ENCODE measurements at regions not wholly inside any gene's neighbourhood (a gene's known extent, or its start where the extent isn't known, plus 50 kb on each side); places are given as distances from the start of the nearest gene placed in this dataset.

DNA sequence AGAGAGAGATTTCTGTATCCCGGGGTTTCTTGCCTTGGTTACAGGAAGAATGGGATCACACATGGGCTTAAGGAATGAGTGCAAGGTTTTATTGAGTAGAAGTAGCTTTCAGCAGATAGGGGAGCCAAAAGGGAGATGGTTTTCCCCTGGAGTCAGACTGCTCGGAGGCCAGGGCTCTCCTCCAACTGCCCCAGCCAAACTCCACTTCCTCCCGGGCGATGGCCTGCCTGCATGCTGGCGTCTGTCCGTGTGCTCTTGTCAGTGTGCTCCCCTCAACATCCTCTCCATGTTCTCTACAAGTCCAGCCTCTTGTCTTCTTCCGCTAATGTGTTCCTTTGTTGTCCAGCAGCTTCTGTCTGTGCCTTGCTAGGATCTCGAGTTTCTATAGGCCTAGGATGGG, 421.3 kb upstream of the ADGRL2 start:
- H3K4me2 ChIP-seq (ENCODE audit: low read length), result no peak overlapping the region
- no peaks in the 10 kb centered on the region for H4K20me1 ChIP-seq (ENCODE audit: insufficient read depth, low read length)
- no peaks in the 10 kb centered on the region for H3K4me1 ChIP-seq (ENCODE audit: insufficient read depth, low read length, severe bottlenecking)
- H3K9me2 ChIP-seq (ENCODE audit: low read depth, low read length), result no peaks in the 10 kb centered on the region
- no peak overlapping the region for H3K4me3 ChIP-seq (ENCODE audit: low read depth, low read length, poor library complexity, severe bottlenecking)
- H3K9ac ChIP-seq (ENCODE audit: low read length), result no peak overlapping the region
- no peak for TF ChIP-seq EZH2 (IDR thresholded peaks at IDR 0.05; ENCODE audit: borderline replicate concordance, low read length)
- TF ChIP-seq, protein P1, sequence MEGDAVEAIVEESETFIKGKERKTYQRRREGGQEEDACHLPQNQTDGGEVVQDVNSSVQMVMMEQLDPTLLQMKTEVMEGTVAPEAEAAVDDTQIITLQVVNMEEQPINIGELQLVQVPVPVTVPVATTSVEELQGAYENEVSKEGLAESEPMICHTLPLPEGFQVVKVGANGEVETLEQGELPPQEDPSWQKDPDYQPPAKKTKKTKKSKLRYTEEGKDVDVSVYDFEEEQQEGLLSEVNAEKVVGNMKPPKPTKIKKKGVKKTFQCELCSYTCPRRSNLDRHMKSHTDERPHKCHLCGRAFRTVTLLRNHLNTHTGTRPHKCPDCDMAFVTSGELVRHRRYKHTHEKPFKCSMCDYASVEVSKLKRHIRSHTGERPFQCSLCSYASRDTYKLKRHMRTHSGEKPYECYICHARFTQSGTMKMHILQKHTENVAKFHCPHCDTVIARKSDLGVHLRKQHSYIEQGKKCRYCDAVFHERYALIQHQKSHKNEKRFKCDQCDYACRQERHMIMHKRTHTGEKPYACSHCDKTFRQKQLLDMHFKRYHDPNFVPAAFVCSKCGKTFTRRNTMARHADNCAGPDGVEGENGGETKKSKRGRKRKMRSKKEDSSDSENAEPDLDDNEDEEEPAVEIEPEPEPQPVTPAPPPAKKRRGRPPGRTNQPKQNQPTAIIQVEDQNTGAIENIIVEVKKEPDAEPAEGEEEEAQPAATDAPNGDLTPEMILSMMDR (IDR thresholded peaks at IDR 0.05; ENCODE audit: low read length), result no peak
- no peak overlapping the region for H3K27ac ChIP-seq (ENCODE audit: low read depth, low read length, poor library complexity, severe bottlenecking)
- H3K79me2 ChIP-seq (ENCODE audit: insufficient read depth, low read length), result no peaks in the 10 kb centered on the region
- no peaks in the 10 kb centered on the region for H3F3A ChIP-seq (ENCODE audit: insufficient read depth, low read length)
- H3K9me3 ChIP-seq (ENCODE audit: low read length), result no peaks in the 10 kb centered on the region
- no peaks in the 10 kb centered on the region for H3K36me3 ChIP-seq (ENCODE audit: insufficient read depth, low read length)
- no peaks in the 10 kb centered on the region for H3K27me3 ChIP-seq (ENCODE audit: insufficient read depth, low read length)
- no peak overlapping the region for H2AFZ ChIP-seq (ENCODE audit: low read length)

DNA sequence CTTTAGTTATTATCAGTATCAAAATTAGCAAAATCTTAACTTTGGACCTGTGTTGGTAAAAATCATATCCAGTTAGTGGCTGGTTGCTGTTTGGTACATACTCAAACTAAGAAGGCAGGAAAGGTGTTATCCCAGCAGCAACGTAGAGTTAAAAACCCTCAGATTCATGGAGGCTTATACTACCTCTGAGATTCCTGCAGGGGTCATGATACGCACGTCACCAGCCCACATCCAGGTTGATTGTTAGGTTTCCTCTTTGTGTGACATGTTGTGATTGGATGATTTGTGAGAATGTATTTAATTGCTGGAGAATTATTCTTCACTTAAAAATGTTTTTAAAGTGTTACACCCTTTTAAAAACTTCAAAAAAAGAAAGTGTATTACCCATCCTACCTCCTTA, 423.3 kb upstream of the ADGRL2 start:
- Histone ChIP-seq H3K9ac (ENCODE audit: low read length) (no peak overlapping the region), H3K27me3 (ENCODE audit: insufficient read depth, low read length) (no peaks in the 10 kb centered on the region), H4K20me1 (ENCODE audit: insufficient read depth, low read length) (no peaks in the 10 kb centered on the region), H3K4me1 (ENCODE audit: insufficient read depth, low read length, severe bottlenecking) (no peaks in the 10 kb centered on the region), H3K9me2 (ENCODE audit: low read depth, low read length) (no peaks in the 10 kb centered on the region), H3K36me3 (ENCODE audit: insufficient read depth, low read length) (no peaks in the 10 kb centered on the region), H3K9me3 (ENCODE audit: low read length) (no peaks in the 10 kb centered on the region), H3F3A (ENCODE audit: insufficient read depth, low read length) (no peaks in the 10 kb centered on the region), H3K79me2 (ENCODE audit: insufficient read depth, low read length) (no peaks in the 10 kb centered on the region), H3K4me2 (ENCODE audit: low read length) (no peak overlapping the region), H3K4me3 (ENCODE audit: low read depth, low read length, poor library complexity, severe bottlenecking) (no peak overlapping the region), H3K27ac (ENCODE audit: low read depth, low read length, poor library complexity, severe bottlenecking) (no peak overlapping the region), H2AFZ (ENCODE audit: low read length) (no peak overlapping the region)
- TF ChIP-seq, protein P1 (IDR thresholded peaks at IDR 0.05; ENCODE audit: low read length), result no peak
- TF ChIP-seq EZH2 (IDR thresholded peaks at IDR 0.05; ENCODE audit: borderline replicate concordance, low read length), result no peak

DNA sequence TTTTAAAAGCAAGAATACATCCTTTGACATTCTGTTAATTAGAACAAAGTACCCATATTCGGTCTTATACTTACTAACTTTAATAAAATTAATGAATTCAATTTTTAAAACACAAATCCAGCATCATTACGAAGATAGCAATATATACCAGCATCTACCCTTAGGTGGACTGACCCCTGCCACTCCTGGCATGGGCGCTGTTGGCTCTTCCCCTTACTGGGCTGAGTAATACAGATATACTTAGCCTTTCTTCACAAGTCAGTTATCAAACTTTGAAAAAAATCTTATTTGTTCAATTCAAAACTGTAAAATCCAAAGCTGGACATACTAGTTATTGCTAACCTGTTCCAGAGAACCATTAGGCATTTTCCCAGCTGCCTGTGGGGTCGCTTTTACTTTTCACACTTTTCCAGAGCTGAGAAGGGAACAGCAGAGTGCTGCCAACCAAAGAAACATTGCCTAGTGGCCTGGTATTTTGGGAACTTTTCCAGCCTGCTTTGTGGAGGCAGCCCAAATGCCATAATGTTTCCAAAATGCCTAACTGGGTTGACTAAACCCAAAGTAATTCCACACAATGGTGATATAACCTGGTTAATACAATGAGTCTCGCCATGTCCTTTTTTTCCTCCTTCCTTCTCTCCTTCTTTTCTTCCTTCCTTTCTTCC, 424.7 kb upstream of the ADGRL2 start:
- no peak overlapping the region for H3K9ac ChIP-seq (ENCODE audit: low read length)
- no peak for TF ChIP-seq EZH2 (IDR thresholded peaks at IDR 0.05; ENCODE audit: borderline replicate concordance, low read length)
- TF ChIP-seq, protein P1 (IDR thresholded peaks at IDR 0.05; ENCODE audit: low read length), result no peak
- H4K20me1 ChIP-seq (ENCODE audit: insufficient read depth, low read length), result no peaks in the 10 kb centered on the region
- H3K9me3 ChIP-seq (ENCODE audit: low read length), result no peaks in the 10 kb centered on the region
- H3K79me2 ChIP-seq (ENCODE audit: insufficient read depth, low read length), result no peaks in the 10 kb centered on the region
- no peak overlapping the region for H3K27ac ChIP-seq (ENCODE audit: low read depth, low read length, poor library complexity, severe bottlenecking)
- no peaks in the 10 kb centered on the region for H3K27me3 ChIP-seq (ENCODE audit: insufficient read depth, low read length)
- no peak overlapping the region for H2AFZ ChIP-seq (ENCODE audit: low read length)
- H3K4me1 ChIP-seq (ENCODE audit: insufficient read depth, low read length, severe bottlenecking), result no peaks in the 10 kb centered on the region
- H3K36me3 ChIP-seq (ENCODE audit: insufficient read depth, low read length), result no peaks in the 10 kb centered on the region
- H3K9me2 ChIP-seq (ENCODE audit: low read depth, low read length), result no peaks in the 10 kb centered on the region
- H3K4me3 ChIP-seq (ENCODE audit: low read depth, low read length, poor library complexity, severe bottlenecking), result no peak overlapping the region
- H3F3A ChIP-seq (ENCODE audit: insufficient read depth, low read length), result no peaks in the 10 kb centered on the region
- H3K4me2 ChIP-seq (ENCODE audit: low read length), result no peak overlapping the region
